NCI-H146 (cell line): ENCODE measurements at regions not wholly inside any gene's neighbourhood (a gene's known extent, or its start where the extent isn't known, plus 50 kb on each side); places are given as distances from the start of the nearest gene placed in this dataset.
"Not testable (repeated sequence)": the region's sequence is repeated elsewhere in the genome, so short reads cannot be mapped to it uniquely, and the experiment has no call there.

Experiments used
- DNase-seq: peaks from one replicate; lab custom pipeline; 2025; lab: John Stamatoyannopoulos, UW

- DNase-seq, result not testable (repeated sequence)
These were observed 235.0 kb downstream of the GOLGA6L6 start for GRCh38 chr15:20306497-20307106.

GRCh38 chr15:20305912-20306311 is 235.7 kb downstream of the GOLGA6L6 start:
- DNase-seq, result not testable (repeated sequence)

- DNase-seq, result not testable (repeated sequence)
These were observed 236.6 kb downstream of the GOLGA6L6 start for GRCh38 chr15:20305015-20305465.

GRCh38 chr15:20304282-20305014 is 237.2 kb downstream of the GOLGA6L6 start:
- not testable (repeated sequence) for DNase-seq

GRCh38 chr15:20303248-20304171 is 238.1 kb downstream of the GOLGA6L6 start:
- DNase-seq, result not testable (repeated sequence)

- not testable (repeated sequence) for DNase-seq
These were observed 239.2 kb downstream of the GOLGA6L6 start for GRCh38 chr15:20302141-20303069.

- DNase-seq, result not testable (repeated sequence)
These were observed 240.0 kb downstream of the GOLGA6L6 start for GRCh38 chr15:20301471-20302081.

- not testable (repeated sequence) for DNase-seq
These were observed 240.6 kb downstream of the GOLGA6L6 start for GRCh38 chr15:20301041-20301390.

- DNase-seq, result not testable (repeated sequence)
These were observed 241.1 kb downstream of the GOLGA6L6 start for GRCh38 chr15:20300351-20301040.

GRCh38 chr15:20297603-20298123 is 243.9 kb downstream of the GOLGA6L6 start:
- DNase-seq, result not testable (repeated sequence)

GRCh38 chr15:20296261-20296660 is 245.3 kb downstream of the GOLGA6L6 start:
- not testable (repeated sequence) for DNase-seq

- no peak for DNase-seq
These were observed 246.3 kb downstream of the GOLGA6L6 start for GRCh38 chr15:20295238-20295811.

GRCh38 chr15:20294651-20295237 is 246.9 kb downstream of the GOLGA6L6 start:
- DNase-seq, result no peak

- DNase-seq, result not testable (repeated sequence)
These were observed 249.1 kb downstream of the GOLGA6L6 start for GRCh38 chr15:20292422-20293005.

GRCh38 chr15:20291616-20292015 is 250.0 kb downstream of the GOLGA6L6 start:
- not testable (repeated sequence) for DNase-seq

GRCh38 chr15:20290606-20291005 is 251.0 kb downstream of the GOLGA6L6 start:
- not testable (repeated sequence) for DNase-seq

- DNase-seq, result not testable (repeated sequence)
These were observed 252.0 kb downstream of the GOLGA6L6 start for GRCh38 chr15:20289538-20290103.

- DNase-seq, result not testable (repeated sequence)
These were observed 252.6 kb downstream of the GOLGA6L6 start for GRCh38 chr15:20288800-20289537.
